ENCODE measurements at regions not wholly inside any gene's neighbourhood (a gene's known extent, or its start where the extent isn't known, plus 50 kb on each side); places are given as distances from the start of the nearest gene placed in this dataset.
A peak's percentile ranks its signal among the peaks of the same experiment; 100 is the strongest.

GRCh38 chr11:79535606-79536005 is 94.8 kb upstream of the TENM4 start:
- Histone ChIP-seq H3K9me3 (ENCODE audit: control insufficient read depth in 5 of 5, low read length in 5 of 5) (no peaks in the 10 kb centered on the region), H3K4me1 (ENCODE audit: control insufficient read depth in 5 of 5, insufficient read depth in 5 of 5, low read length in 5 of 5) (peaks cover 0 to 16% (median 9%) of the 10 kb centered on the region in 5 donors), H3K27ac (ENCODE audit: low read depth, low read length) (no peak overlapping the region), H3K4me3 (ENCODE audit: low read depth in 1 of 5, low read length in 5 of 5) (no peak overlapping the region), H3K27me3 (ENCODE audit: control insufficient read depth in 5 of 5, insufficient read depth in 4 of 5, low read length in 5 of 5) (no peaks in the 10 kb centered on the region), H3K36me3 (ENCODE audit: control insufficient read depth in 5 of 5, insufficient read depth in 5 of 5, low read length in 5 of 5) (no peaks in the 10 kb centered on the region), H3K9ac (ENCODE audit: low read length in 5 of 5) (no peak overlapping the region)

GRCh38 chr11:79525257-79525656 is 84.4 kb upstream of the TENM4 start:
- Histone ChIP-seq H3K27me3 (ENCODE audit: control insufficient read depth in 5 of 5, insufficient read depth in 4 of 5, low read length in 5 of 5) (no peaks in the 10 kb centered on the region), H3K4me3 (ENCODE audit: low read depth in 1 of 5, low read length in 5 of 5) (no peak overlapping the region), H3K9me3 (ENCODE audit: control insufficient read depth in 5 of 5, low read length in 5 of 5) (no peaks in the 10 kb centered on the region), H3K36me3 (ENCODE audit: control insufficient read depth in 5 of 5, insufficient read depth in 5 of 5, low read length in 5 of 5) (no peaks in the 10 kb centered on the region), H3K27ac (ENCODE audit: low read depth, low read length) (no peak overlapping the region), H3K4me1 (ENCODE audit: control insufficient read depth in 5 of 5, insufficient read depth in 5 of 5, low read length in 5 of 5) (no peaks in the 10 kb centered on the region), H3K9ac (ENCODE audit: low read length in 5 of 5) (no peak overlapping the region)

- Histone ChIP-seq H3K4me1 (ENCODE audit: control insufficient read depth in 5 of 5, insufficient read depth in 5 of 5, low read length in 5 of 5) (no peaks in the 10 kb centered on the region), H3K4me3 (ENCODE audit: low read depth in 1 of 5, low read length in 5 of 5) (no peak overlapping the region), H3K27me3 (ENCODE audit: control insufficient read depth in 5 of 5, insufficient read depth in 4 of 5, low read length in 5 of 5) (no peaks in the 10 kb centered on the region), H3K36me3 (ENCODE audit: control insufficient read depth in 5 of 5, insufficient read depth in 5 of 5, low read length in 5 of 5) (no peaks in the 10 kb centered on the region), H3K9ac (ENCODE audit: low read length in 5 of 5) (no peak overlapping the region), H3K9me3 (ENCODE audit: control insufficient read depth in 5 of 5, low read length in 5 of 5) (no peaks in the 10 kb centered on the region), H3K27ac (ENCODE audit: low read depth, low read length) (no peak overlapping the region)
Observed at GRCh38 chr11:79522626-79523025, 81.8 kb upstream of the TENM4 start.

- Histone ChIP-seq H3K27ac (ENCODE audit: low read depth, low read length) (no peak overlapping the region), H3K9me3 (ENCODE audit: control insufficient read depth in 5 of 5, low read length in 5 of 5) (peaks cover 0 to 2% (median under 1%) of the 10 kb centered on the region in 5 donors), H3K4me3 (ENCODE audit: low read depth in 1 of 5, low read length in 5 of 5) (no peak overlapping the region), H3K9ac (ENCODE audit: low read length in 5 of 5) (no peak overlapping the region), H3K4me1 (ENCODE audit: control insufficient read depth in 5 of 5, insufficient read depth in 5 of 5, low read length in 5 of 5) (no peaks in the 10 kb centered on the region), H3K27me3 (ENCODE audit: control insufficient read depth in 5 of 5, insufficient read depth in 4 of 5, low read length in 5 of 5) (no peaks in the 10 kb centered on the region), H3K36me3 (ENCODE audit: control insufficient read depth in 5 of 5, insufficient read depth in 5 of 5, low read length in 5 of 5) (no peaks in the 10 kb centered on the region)
Observed at GRCh38 chr11:79520086-79520485, 79.3 kb upstream of the TENM4 start.

GRCh38 chr11:79515781-79516180 is 75.0 kb upstream of the TENM4 start:
- no peak overlapping the region for H3K4me3 ChIP-seq (ENCODE audit: low read depth in 1 of 5, low read length in 5 of 5)
- no peak overlapping the region for H3K27ac ChIP-seq (ENCODE audit: low read depth, low read length)

GRCh38 chr11:79514695-79515094 is 73.9 kb upstream of the TENM4 start:
- Histone ChIP-seq H3K9me3 (ENCODE audit: control insufficient read depth in 5 of 5, low read length in 5 of 5) (peaks cover 0 to 11% (median 8%) of the 10 kb centered on the region in 5 donors), H3K36me3 (ENCODE audit: control insufficient read depth in 5 of 5, insufficient read depth in 5 of 5, low read length in 5 of 5) (no peaks in the 10 kb centered on the region), H3K4me1 (ENCODE audit: control insufficient read depth in 5 of 5, insufficient read depth in 5 of 5, low read length in 5 of 5) (no peaks in the 10 kb centered on the region), H3K4me3 (ENCODE audit: low read depth in 1 of 5, low read length in 5 of 5) (peak overlapping the region in 1 of 5 donors; percentile 10), H3K9ac (ENCODE audit: low read length in 5 of 5) (no peak overlapping the region), H3K27ac (ENCODE audit: low read depth, low read length) (no peak overlapping the region), H3K27me3 (ENCODE audit: control insufficient read depth in 5 of 5, insufficient read depth in 4 of 5, low read length in 5 of 5) (no peaks in the 10 kb centered on the region)

More at GRCh38 chr11:79515781-79516180, 75.0 kb upstream of the TENM4 start:
- Histone ChIP-seq H3K27me3 (ENCODE audit: control insufficient read depth in 5 of 5, insufficient read depth in 4 of 5, low read length in 5 of 5) (no peaks in the 10 kb centered on the region), H3K36me3 (ENCODE audit: control insufficient read depth in 5 of 5, insufficient read depth in 5 of 5, low read length in 5 of 5) (no peaks in the 10 kb centered on the region), H3K4me1 (ENCODE audit: control insufficient read depth in 5 of 5, insufficient read depth in 5 of 5, low read length in 5 of 5) (no peaks in the 10 kb centered on the region), H3K9ac (ENCODE audit: low read length in 5 of 5) (no peak overlapping the region), H3K9me3 (ENCODE audit: control insufficient read depth in 5 of 5, low read length in 5 of 5) (peaks cover 0 to 11% (median 8%) of the 10 kb centered on the region in 5 donors)

GRCh38 chr11:79514290-79514689 is 73.5 kb upstream of the TENM4 start:
- H3K36me3 ChIP-seq (ENCODE audit: control insufficient read depth in 5 of 5, insufficient read depth in 5 of 5, low read length in 5 of 5) = no peaks in the 10 kb centered on the region
- H3K9me3 ChIP-seq (ENCODE audit: control insufficient read depth in 5 of 5, low read length in 5 of 5) = peaks cover 0 to 11% (median 8%) of the 10 kb centered on the region in 5 donors
- peak overlapping the region in 1 of 5 donors; percentile 10 for H3K4me3 ChIP-seq (ENCODE audit: low read depth in 1 of 5, low read length in 5 of 5)
- no peak overlapping the region for H3K9ac ChIP-seq (ENCODE audit: low read length in 5 of 5)
- no peak overlapping the region for H3K27ac ChIP-seq (ENCODE audit: low read depth, low read length)
- H3K27me3 ChIP-seq (ENCODE audit: control insufficient read depth in 5 of 5, insufficient read depth in 4 of 5, low read length in 5 of 5) = no peaks in the 10 kb centered on the region
- no peaks in the 10 kb centered on the region for H3K4me1 ChIP-seq (ENCODE audit: control insufficient read depth in 5 of 5, insufficient read depth in 5 of 5, low read length in 5 of 5)

- Histone ChIP-seq H3K4me1 (ENCODE audit: control insufficient read depth in 5 of 5, insufficient read depth in 5 of 5, low read length in 5 of 5) (peaks cover 0 to 10% (median 1%) of the 10 kb centered on the region in 5 donors), H3K27me3 (ENCODE audit: control insufficient read depth in 5 of 5, insufficient read depth in 4 of 5, low read length in 5 of 5) (no peaks in the 10 kb centered on the region), H3K9ac (ENCODE audit: low read length in 5 of 5) (no peak overlapping the region), H3K27ac (ENCODE audit: low read depth, low read length) (no peak overlapping the region), H3K4me3 (ENCODE audit: low read depth in 1 of 5, low read length in 5 of 5) (no peak overlapping the region), H3K9me3 (ENCODE audit: control insufficient read depth in 5 of 5, low read length in 5 of 5) (peaks cover 0 to 11% (median 8%) of the 10 kb centered on the region in 5 donors), H3K36me3 (ENCODE audit: control insufficient read depth in 5 of 5, insufficient read depth in 5 of 5, low read length in 5 of 5) (no peaks in the 10 kb centered on the region)
Observed at GRCh38 chr11:79512706-79513469, 72.1 kb upstream of the TENM4 start.

- no peak overlapping the region for H3K27ac ChIP-seq (ENCODE audit: low read depth, low read length)
- H3K27me3 ChIP-seq (ENCODE audit: control insufficient read depth in 5 of 5, insufficient read depth in 4 of 5, low read length in 5 of 5) = no peaks in the 10 kb centered on the region
- peaks cover 0 to 11% (median 8%) of the 10 kb centered on the region in 5 donors for H3K9me3 ChIP-seq (ENCODE audit: control insufficient read depth in 5 of 5, low read length in 5 of 5)
- no peak overlapping the region for H3K9ac ChIP-seq (ENCODE audit: low read length in 5 of 5)
- no peak overlapping the region for H3K4me3 ChIP-seq (ENCODE audit: low read depth in 1 of 5, low read length in 5 of 5)
- H3K36me3 ChIP-seq (ENCODE audit: control insufficient read depth in 5 of 5, insufficient read depth in 5 of 5, low read length in 5 of 5) = no peaks in the 10 kb centered on the region
- H3K4me1 ChIP-seq (ENCODE audit: control insufficient read depth in 5 of 5, insufficient read depth in 5 of 5, low read length in 5 of 5) = peaks cover 0 to 21% (median 7%) of the 10 kb centered on the region in 5 donors
Observed at GRCh38 chr11:79510960-79511359, 70.1 kb upstream of the TENM4 start.

GRCh38 chr11:79508461-79508860 is 67.6 kb upstream of the TENM4 start:
- H3K4me3 ChIP-seq (ENCODE audit: low read depth in 1 of 5, low read length in 5 of 5) = no peak overlapping the region

More at GRCh38 chr11:79508461-79508860, 67.6 kb upstream of the TENM4 start:
- H3K27ac ChIP-seq (ENCODE audit: low read depth, low read length) = no peak overlapping the region
- no peak overlapping the region for H3K9ac ChIP-seq (ENCODE audit: low read length in 5 of 5)
- H3K9me3 ChIP-seq (ENCODE audit: control insufficient read depth in 5 of 5, low read length in 5 of 5) = no peaks in the 10 kb centered on the region
- H3K4me1 ChIP-seq (ENCODE audit: control insufficient read depth in 5 of 5, insufficient read depth in 5 of 5, low read length in 5 of 5) = peaks cover 0 to 26% (median 16%) of the 10 kb centered on the region in 5 donors
- H3K27me3 ChIP-seq (ENCODE audit: control insufficient read depth in 5 of 5, insufficient read depth in 4 of 5, low read length in 5 of 5) = no peaks in the 10 kb centered on the region
- no peaks in the 10 kb centered on the region for H3K36me3 ChIP-seq (ENCODE audit: control insufficient read depth in 5 of 5, insufficient read depth in 5 of 5, low read length in 5 of 5)

Measured in subcutaneous abdominal adipose tissue (tissue), 5 donors.